ENCODE measurements at regions not wholly inside any gene's neighbourhood (a gene's known extent, or its start where the extent isn't known, plus 50 kb on each side); places are given as distances from the start of the nearest gene placed in this dataset.

GRCh38 chr2:145715601-145716000 is 1195.7 kb upstream of the ZEB2 start:
- no peak for DNase-seq

- no peak for DNase-seq
These were observed 1190.4 kb upstream of the ZEB2 start for GRCh38 chr2:145710303-145710702.

GRCh38 chr2:145702305-145702704 is 1182.4 kb upstream of the ZEB2 start:
- DNase-seq, result no peak

GRCh38 chr2:145692971-145693478 is 1173.1 kb upstream of the ZEB2 start:
- DNase-seq, result peak; percentile 94

GRCh38 chr2:145691659-145692058 is 1171.7 kb upstream of the ZEB2 start:
- DNase-seq, result no peak

- DNase-seq, result no peak
These were observed 1170.4 kb upstream of the ZEB2 start for GRCh38 chr2:145690183-145690778.

- no peak for DNase-seq
These were observed 1169.4 kb upstream of the ZEB2 start for GRCh38 chr2:145689277-145689676.

GRCh38 chr2:145688156-145688555 is 1168.2 kb upstream of the ZEB2 start:
- DNase-seq, result peak; percentile 8

- DNase-seq, result peak; percentile 69
These were observed 1167.7 kb upstream of the ZEB2 start for GRCh38 chr2:145687442-145688134.

- DNase-seq, result peak; percentile 33
These were observed 1165.6 kb upstream of the ZEB2 start for GRCh38 chr2:145685383-145686050.

GRCh38 chr2:145682546-145683157 is 1162.7 kb upstream of the ZEB2 start:
- DNase-seq, result peak; percentile 69

GRCh38 chr2:145680276-145680675 is 1160.4 kb upstream of the ZEB2 start:
- DNase-seq, result peak; percentile 49

- peak; percentile 40 for DNase-seq
These were observed 1157.5 kb upstream of the ZEB2 start for GRCh38 chr2:145677371-145677770.

GRCh38 chr2:145674705-145675104 is 1154.8 kb upstream of the ZEB2 start:
- DNase-seq, result no peak

GRCh38 chr2:145669301-145669700 is 1149.4 kb upstream of the ZEB2 start:
- DNase-seq, result no peak

- no peak for DNase-seq
These were observed 1146.6 kb upstream of the ZEB2 start for GRCh38 chr2:145666552-145666951.

GRCh38 chr2:145657265-145657664 is 1137.3 kb upstream of the ZEB2 start:
- no peak for DNase-seq

- DNase-seq, result peak; percentile 12
These were observed 1135.3 kb upstream of the ZEB2 start for GRCh38 chr2:145655165-145655765.

GRCh38 chr2:145654746-145655145 is 1134.8 kb upstream of the ZEB2 start:
- DNase-seq, result no peak

- DNase-seq, result no peak
These were observed 1134.2 kb upstream of the ZEB2 start for GRCh38 chr2:145654156-145654555.

- peak; percentile 7 for DNase-seq
These were observed 1133.6 kb upstream of the ZEB2 start for GRCh38 chr2:145653553-145653952.

GRCh38 chr2:145652571-145653545 is 1132.9 kb upstream of the ZEB2 start:
- peak; percentile 78 for DNase-seq

All from inflammatory macrophage treated with lipopolysaccharide for 4 hours (primary cell).